ENCODE measurements at regions not wholly inside any gene's neighbourhood (a gene's known extent, or its start where the extent isn't known, plus 50 kb on each side); places are given as distances from the start of the nearest gene placed in this dataset.

DNA sequence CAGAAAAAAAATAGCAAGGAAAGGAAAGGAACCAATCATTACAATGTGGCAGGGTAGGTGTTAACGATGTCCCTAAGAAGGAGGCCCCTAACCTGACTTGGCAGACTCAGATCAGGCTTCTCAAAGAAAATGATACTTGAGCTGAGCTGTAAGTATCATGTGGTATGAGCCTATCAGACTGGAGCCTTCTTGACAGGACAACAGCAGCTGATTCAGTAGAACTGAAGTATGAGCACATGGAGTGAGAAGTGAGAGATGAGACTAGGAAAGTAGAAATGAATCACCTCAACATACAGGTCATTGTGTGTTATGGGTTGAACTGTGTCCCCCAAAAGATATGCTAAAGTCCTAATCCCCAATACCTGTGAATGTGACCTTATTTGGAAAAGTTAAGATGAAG lies 66.3 kb downstream of the MTERF1 start:
- Mint-ChIP-seq H3K27ac (ENCODE audit: unreplicated experiment) (no peak overlapping the region), H3K9me3 (ENCODE audit: unreplicated experiment) (no peaks in the 10 kb centered on the region), H3K27me3 (ENCODE audit: unreplicated experiment) (no peaks in the 10 kb centered on the region), H3K4me1 (ENCODE audit: unreplicated experiment) (no peaks in the 10 kb centered on the region), H3K4me3 (ENCODE audit: unreplicated experiment) (no peak overlapping the region), H3K36me3 (ENCODE audit: low read depth, unreplicated experiment) (no peaks in the 10 kb centered on the region)
- TF ChIP-seq, protein P1, sequence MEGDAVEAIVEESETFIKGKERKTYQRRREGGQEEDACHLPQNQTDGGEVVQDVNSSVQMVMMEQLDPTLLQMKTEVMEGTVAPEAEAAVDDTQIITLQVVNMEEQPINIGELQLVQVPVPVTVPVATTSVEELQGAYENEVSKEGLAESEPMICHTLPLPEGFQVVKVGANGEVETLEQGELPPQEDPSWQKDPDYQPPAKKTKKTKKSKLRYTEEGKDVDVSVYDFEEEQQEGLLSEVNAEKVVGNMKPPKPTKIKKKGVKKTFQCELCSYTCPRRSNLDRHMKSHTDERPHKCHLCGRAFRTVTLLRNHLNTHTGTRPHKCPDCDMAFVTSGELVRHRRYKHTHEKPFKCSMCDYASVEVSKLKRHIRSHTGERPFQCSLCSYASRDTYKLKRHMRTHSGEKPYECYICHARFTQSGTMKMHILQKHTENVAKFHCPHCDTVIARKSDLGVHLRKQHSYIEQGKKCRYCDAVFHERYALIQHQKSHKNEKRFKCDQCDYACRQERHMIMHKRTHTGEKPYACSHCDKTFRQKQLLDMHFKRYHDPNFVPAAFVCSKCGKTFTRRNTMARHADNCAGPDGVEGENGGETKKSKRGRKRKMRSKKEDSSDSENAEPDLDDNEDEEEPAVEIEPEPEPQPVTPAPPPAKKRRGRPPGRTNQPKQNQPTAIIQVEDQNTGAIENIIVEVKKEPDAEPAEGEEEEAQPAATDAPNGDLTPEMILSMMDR (IDR thresholded peaks at IDR 0.05; ENCODE audit: unreplicated experiment) = no peak
- no peak for DNase-seq (ENCODE audit: low spot score)
